NCI-H2196 (cell line): ENCODE measurements at regions not wholly inside any gene's neighbourhood (a gene's known extent, or its start where the extent isn't known, plus 50 kb on each side); places are given as distances from the start of the nearest gene placed in this dataset.
"Not testable (repeated sequence)": the region's sequence is repeated elsewhere in the genome, so short reads cannot be mapped to it uniquely, and the experiment has no call there.

Source experiments
- DNase-seq: peaks from one replicate; lab custom pipeline; 2025; ENCODE audit not compliant: unreplicated experiment; lab: John Stamatoyannopoulos, UW

GRCh38 chr12:87349681-87350080, 679.5 kb downstream of the C12orf50 start:
- no peak for DNase-seq

- DNase-seq, result no peak
These were observed 681.1 kb downstream of the C12orf50 start for GRCh38 chr12:87348071-87348470.

GRCh38 chr12:87344699-87345098, 684.5 kb downstream of the C12orf50 start:
- no peak for DNase-seq

GRCh38 chr12:87338681-87339080, 690.5 kb downstream of the C12orf50 start:
- no peak for DNase-seq

- DNase-seq, result no peak
These were observed 692.3 kb downstream of the C12orf50 start for GRCh38 chr12:87336814-87337336.

- DNase-seq, result no peak
These were observed 696.0 kb downstream of the C12orf50 start for GRCh38 chr12:87332987-87333726.

GRCh38 chr12:87330071-87330555, 699.1 kb downstream of the C12orf50 start:
- DNase-seq, result not testable (repeated sequence)

GRCh38 chr12:87329076-87329863, 699.9 kb downstream of the C12orf50 start:
- DNase-seq, result no peak

- no peak for DNase-seq
These were observed 705.8 kb downstream of the C12orf50 start for GRCh38 chr12:87323369-87323768.

- DNase-seq, result no peak
These were observed 708.5 kb downstream of the C12orf50 start for GRCh38 chr12:87320724-87321123.

- no peak for DNase-seq
These were observed 711.9 kb downstream of the C12orf50 start for GRCh38 chr12:87317302-87317701.

GRCh38 chr12:87311206-87311605, 718.0 kb downstream of the C12orf50 start:
- no peak for DNase-seq

GRCh38 chr12:87310126-87310525, 719.1 kb downstream of the C12orf50 start:
- no peak for DNase-seq

GRCh38 chr12:87305481-87305880, 723.7 kb downstream of the C12orf50 start:
- DNase-seq, result no peak

GRCh38 chr12:87304406-87304805, 724.8 kb downstream of the C12orf50 start:
- DNase-seq, result no peak

- no peak for DNase-seq
These were observed 725.7 kb downstream of the C12orf50 start for GRCh38 chr12:87303396-87304012.

- no peak for DNase-seq
These were observed 727.0 kb downstream of the C12orf50 start for GRCh38 chr12:87302126-87302745.

GRCh38 chr12:87290505-87290904, 738.7 kb downstream of the C12orf50 start:
- no peak for DNase-seq

- DNase-seq, result no peak
These were observed 745.3 kb downstream of the C12orf50 start for GRCh38 chr12:87283886-87284285.

GRCh38 chr12:87283111-87283510, 746.1 kb downstream of the C12orf50 start:
- no peak for DNase-seq

GRCh38 chr12:87280893-87281292, 748.3 kb downstream of the C12orf50 start:
- no peak for DNase-seq
